Stimulated activated CD4-positive, alpha-beta T cell treated with anti-CD3 and anti-CD28 coated beads, TNF-alpha, amount 100 ng/mL, for 24 hours (primary cell): ENCODE measurements at regions not wholly inside any gene's neighbourhood (a gene's known extent, or its start where the extent isn't known, plus 50 kb on each side); places are given as distances from the start of the nearest gene placed in this dataset.
A peak's percentile ranks its signal among the peaks of the same experiment; 100 is the strongest.

ENCODE experiments used
- DNase-seq, 3 experiments: peaks; one replicate each; pipeline ENCODE4 v3.0.0-alpha.2; 2020; ENCODE audit warnings: low read depth in 3 of 3

DNA sequence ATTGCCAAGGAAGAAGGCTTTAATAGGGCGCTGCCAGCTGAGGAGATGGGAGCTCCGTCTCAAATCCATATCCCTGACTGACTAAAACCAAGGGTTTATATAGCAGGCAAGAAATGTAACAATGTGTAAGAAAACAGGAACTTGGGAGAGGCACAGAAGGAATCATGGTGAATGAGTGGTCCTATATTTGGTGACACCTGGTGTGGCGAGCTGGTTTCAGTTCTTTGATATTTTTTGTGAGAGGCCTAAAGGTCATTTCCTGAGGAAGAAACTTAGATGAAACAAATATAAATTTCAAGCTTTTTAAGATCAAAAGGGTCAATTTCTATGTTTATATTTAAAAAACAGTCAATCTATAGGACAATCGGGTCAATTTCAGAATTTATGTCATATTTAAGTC lies 826.3 kb downstream of the SLITRK6 start:
- no peak for DNase-seq

DNA sequence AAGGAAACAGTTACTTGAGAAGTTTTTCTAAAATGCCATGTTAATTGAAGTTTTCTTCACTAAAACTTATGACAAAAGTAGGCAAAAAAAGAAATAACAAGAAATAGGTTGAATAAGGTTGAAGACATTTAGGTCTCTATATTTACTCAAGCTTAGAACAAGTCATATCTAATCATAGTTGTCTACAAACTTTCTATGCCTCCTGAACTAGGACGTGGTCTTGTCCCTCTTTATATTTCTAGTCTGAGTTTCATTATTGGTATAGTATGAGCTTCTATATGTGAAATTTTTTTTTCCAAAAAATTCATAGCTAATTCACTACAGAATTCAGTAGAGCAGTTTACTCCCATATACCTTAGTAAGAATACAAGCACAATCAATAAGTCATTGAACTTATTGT lies 836.4 kb downstream of the SLITRK6 start:
- no peak for DNase-seq

GRCh38 chr13:84962141-84962750 lies 837.0 kb downstream of the SLITRK6 start:
- no peak for DNase-seq

DNA sequence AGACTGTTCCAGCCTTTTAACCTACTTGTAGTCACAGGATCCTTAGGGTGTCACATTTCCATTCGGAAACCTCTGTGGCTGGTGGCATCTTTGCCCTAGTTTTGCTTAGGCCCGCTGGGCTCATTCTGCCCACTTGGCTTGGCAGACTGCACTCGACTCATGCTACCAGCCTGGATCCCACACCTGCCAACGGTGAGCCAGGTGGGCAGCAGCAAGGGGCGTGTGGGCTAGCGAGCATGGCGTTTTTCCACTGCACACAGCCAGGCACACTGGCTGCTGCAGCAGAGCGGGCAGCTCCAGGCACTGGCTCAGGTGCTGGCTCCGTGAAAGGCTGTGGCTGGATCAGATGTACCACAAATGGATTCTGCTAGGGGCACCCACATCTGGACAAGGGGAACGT lies 838.2 kb downstream of the SLITRK6 start:
- DNase-seq, result no peak

GRCh38 chr13:84959818-84960217 lies 839.4 kb downstream of the SLITRK6 start:
- DNase-seq, result no peak

DNA sequence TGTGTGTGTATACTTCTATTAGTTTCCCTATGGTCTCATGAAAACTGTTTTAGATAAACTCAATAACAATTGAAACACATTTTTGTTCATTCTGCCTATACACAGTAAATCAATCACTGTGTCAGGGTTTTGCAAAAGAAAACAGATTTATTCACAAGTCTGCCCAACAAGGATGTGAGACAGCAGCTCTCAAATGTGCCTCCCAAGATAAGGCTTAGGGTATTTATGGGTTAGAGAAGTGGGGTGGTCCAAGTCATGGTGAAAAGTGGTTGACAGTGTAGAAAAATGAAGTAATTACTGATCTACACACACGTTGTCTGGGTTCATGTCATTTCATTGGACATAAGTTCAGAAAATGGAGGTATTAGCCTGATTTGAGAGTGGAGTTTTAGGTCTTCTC lies 844.6 kb downstream of the SLITRK6 start:
- no peak for DNase-seq

DNA sequence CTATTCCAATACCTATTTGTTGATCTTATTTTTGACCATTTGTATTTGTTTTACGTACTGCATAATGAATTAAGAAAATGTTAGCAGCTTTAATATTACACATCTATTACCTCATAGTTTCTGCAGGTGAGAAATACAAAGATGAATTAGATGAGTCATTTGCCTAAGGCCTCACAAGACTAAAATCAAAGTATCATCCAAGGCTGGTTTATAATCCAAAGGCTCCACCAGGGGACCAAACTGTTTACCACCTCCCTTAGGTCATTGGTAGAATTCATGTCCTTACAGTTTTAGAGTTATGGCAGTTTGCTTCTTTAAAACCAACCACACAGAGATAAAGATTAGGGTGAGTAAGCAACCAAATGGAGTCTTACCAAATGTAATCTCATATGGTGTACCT lies 848.1 kb downstream of the SLITRK6 start:
- no peak for DNase-seq

- no peak for DNase-seq
Observed at GRCh38 chr13:84946192-84946591, 853.0 kb downstream of the SLITRK6 start.

GRCh38 chr13:84940798-84941197 lies 858.4 kb downstream of the SLITRK6 start:
- DNase-seq, result no peak

- no peak for DNase-seq
Observed at GRCh38 chr13:84940167-84940566, 859.1 kb downstream of the SLITRK6 start.

GRCh38 chr13:84934911-84935310 lies 864.3 kb downstream of the SLITRK6 start:
- no peak for DNase-seq

- DNase-seq, result no peak
Observed at GRCh38 chr13:84933797-84934196, 865.4 kb downstream of the SLITRK6 start.

DNA sequence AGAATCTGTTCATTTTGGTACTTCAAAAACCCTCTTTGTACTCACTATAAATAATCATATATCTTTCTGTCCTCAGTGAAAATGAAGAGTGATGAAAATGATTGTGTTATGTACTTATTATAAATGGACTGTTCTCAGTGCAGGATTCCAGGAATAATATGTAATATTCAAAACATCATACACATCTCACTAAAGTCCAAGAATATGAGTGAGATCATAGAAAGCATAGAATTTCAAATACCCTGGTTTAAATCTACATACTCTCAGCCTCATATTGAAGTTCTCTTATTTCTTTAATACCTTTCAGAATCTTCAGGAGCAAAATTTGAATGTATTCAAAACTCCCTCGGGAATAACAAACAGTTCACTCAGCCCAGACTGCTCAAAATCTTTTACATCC lies 868.0 kb downstream of the SLITRK6 start:
- DNase-seq, result no peak

DNA sequence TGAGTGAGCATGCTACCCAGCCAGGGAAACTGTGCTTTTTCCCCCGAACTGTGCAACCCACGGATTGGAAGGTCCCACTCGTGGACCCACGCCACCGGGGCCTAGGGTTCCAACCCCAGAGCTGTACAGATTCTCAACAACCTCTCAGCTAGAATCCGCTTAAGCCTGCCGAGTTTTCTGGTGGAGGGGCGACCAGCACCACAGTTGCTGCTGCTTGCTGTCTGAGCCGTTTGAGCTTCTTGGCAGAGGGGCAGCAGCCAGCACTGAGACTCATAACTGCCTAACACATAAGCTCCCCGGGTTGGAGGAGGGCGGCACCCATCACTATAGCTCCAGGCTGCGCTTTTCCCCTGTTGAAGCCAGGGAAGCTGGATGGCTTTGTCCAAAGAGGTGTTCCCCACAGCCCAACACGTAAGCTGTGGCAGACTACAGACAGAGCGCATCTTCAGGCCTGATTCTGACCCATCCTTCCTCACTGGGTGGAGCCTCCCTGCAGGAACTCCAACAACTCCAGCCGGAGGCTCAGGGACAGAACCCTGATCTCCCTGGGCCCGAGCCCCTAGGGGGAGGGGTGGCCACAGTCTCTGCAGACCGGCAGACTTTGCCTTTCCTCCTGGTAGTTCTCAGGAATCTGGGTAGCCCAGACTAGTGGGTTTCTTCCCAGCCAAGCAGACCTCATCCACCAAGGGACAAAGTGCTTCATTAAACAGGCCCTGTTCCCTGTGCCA lies 871.6 kb downstream of the SLITRK6 start:
- DNase-seq, result no peak

DNA sequence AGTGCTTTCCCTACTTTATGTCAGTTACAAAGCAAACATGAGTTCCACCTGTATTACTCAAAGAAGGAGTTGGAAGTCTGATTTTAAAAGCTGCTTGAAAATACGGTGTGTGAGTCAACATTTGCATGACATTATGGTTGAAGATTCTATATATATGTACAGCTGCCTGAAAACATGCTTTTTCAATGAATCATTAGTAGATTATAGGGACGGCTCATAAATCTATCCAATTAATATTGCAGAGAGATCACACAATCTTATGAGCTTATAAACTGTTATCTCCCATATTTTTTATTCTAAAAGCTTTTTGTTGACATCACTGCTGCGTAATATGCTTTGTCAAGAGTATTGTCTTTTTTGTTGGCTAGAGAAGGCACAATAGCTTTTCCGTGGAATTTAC lies 873.8 kb downstream of the SLITRK6 start:
- no peak for DNase-seq

DNA sequence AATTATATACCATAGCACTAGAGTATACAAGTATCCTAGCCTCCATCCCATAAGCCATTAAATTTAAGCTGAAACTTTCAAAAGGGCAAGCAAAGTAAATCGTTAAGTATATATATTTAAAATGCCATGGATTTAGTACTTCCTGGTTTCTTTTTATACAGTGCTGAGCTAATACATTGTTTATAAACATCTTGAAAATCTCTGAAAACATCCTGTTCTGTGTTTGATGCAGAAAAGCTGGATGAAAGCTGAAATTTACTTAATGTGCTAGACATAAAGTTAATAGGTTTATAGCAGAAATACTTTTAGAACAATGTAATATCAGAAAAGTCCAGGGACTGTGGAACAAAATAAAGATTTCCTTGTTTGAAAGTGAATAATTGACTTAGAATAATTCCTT lies 875.4 kb downstream of the SLITRK6 start:
- DNase-seq, result no peak

GRCh38 chr13:84917252-84917878 lies 881.9 kb downstream of the SLITRK6 start:
- no peak for DNase-seq

DNA sequence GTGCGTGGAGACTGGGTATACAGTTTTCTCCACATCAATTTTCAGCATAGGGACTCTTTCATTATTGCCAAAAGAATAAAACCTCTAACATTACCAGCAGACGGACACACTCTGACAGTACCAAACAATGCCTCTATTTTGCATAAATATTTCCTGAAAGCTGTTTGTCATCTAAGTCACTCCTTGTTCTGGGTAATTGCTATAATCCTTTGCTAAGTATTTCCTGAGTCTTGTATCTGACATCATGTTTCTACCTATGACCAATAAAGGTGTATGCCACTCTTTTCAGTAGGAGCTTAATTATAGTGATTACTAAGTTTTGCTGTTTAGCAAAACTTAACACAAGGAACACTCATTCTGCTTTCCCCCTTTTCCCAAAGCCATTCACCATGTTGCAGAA lies 886.5 kb downstream of the SLITRK6 start:
- DNase-seq, result no peak

- DNase-seq, result no peak
Observed at GRCh38 chr13:84910423-84910822, 888.8 kb downstream of the SLITRK6 start.

GRCh38 chr13:84903391-84903790 lies 895.8 kb downstream of the SLITRK6 start:
- DNase-seq, result no peak

- no peak for DNase-seq
Observed at GRCh38 chr13:84902243-84902642, 897.0 kb downstream of the SLITRK6 start.

GRCh38 chr13:84896128-84896527 lies 903.1 kb downstream of the SLITRK6 start:
- DNase-seq, result peak in 1 of 3 experiments; percentile 5

DNA sequence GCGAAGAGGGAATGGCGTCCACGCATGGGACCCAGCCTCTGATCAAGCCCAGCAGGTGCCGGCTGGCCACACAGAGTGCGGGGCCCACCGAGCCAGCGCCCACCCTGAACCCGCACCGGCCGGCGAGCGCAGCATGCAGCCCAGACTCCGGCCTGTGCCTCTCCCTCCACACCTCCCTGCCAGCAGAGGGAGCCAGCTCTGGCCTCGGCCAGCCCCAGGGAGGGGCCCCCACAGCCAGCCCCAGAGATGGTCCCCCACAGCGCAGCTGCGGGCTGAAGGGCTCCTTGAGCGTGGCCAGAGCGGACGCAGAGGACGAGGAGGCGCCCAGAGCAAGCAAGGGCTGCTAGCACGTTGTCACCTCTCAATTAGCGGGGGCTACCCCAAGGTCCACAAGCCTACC lies 904.5 kb downstream of the SLITRK6 start:
- DNase-seq, result no peak
